GM19324 (cell line): ENCODE measurements at regions not wholly inside any gene's neighbourhood (a gene's known extent, or its start where the extent isn't known, plus 50 kb on each side); places are given as distances from the start of the nearest gene placed in this dataset.
"Not testable (repeated sequence)": the region's sequence is repeated elsewhere in the genome, so short reads cannot be mapped to it uniquely, and the experiment has no call there.

Source experiments
- ATAC-seq: cut with Tn5 transposase; IDR thresholded peaks from one replicate; pipeline ENCODE4 v1.9.1; 2021; ENCODE audit warnings: mild to moderate bottlenecking, moderate library complexity; ENCODE audit not compliant: unreplicated experiment, low FRiP score

GRCh38 chr5:54885636-54886035, 99.8 kb downstream of the ESM1 start:
- ATAC-seq, result no peak

- no peak for ATAC-seq
Measured at GRCh38 chr5:54884195-54884536, 101.2 kb downstream of the ESM1 start.

- ATAC-seq, result no peak
Measured at GRCh38 chr5:54883374-54884194, 101.8 kb downstream of the ESM1 start.

- ATAC-seq, result no peak
Measured at GRCh38 chr5:54882841-54883240, 102.6 kb downstream of the ESM1 start.

GRCh38 chr5:54882101-54882500, 103.3 kb downstream of the ESM1 start:
- no peak for ATAC-seq

GRCh38 chr5:54881286-54882005, 103.9 kb downstream of the ESM1 start:
- no peak for ATAC-seq

GRCh38 chr5:54876976-54877375, 108.4 kb downstream of the ESM1 start:
- ATAC-seq, result no peak

- ATAC-seq, result no peak
Measured at GRCh38 chr5:54876556-54876955, 108.8 kb downstream of the ESM1 start.

GRCh38 chr5:54874337-54875021, 110.9 kb downstream of the ESM1 start:
- ATAC-seq, result no peak

GRCh38 chr5:54873691-54874090, 111.7 kb downstream of the ESM1 start:
- ATAC-seq, result no peak

- ATAC-seq, result no peak
Measured at GRCh38 chr5:54872810-54873209, 112.6 kb downstream of the ESM1 start.

- ATAC-seq, result no peak
Measured at GRCh38 chr5:54870271-54870670, 115.1 kb downstream of the ESM1 start.

GRCh38 chr5:54869691-54870090, 115.7 kb downstream of the ESM1 start:
- no peak for ATAC-seq

GRCh38 chr5:54868511-54869483, 116.6 kb downstream of the ESM1 start:
- no peak for ATAC-seq

GRCh38 chr5:54867310-54867944, 118.0 kb downstream of the ESM1 start:
- no peak for ATAC-seq

GRCh38 chr5:54864911-54865515, 120.4 kb downstream of the ESM1 start:
- not testable (repeated sequence) for ATAC-seq

- ATAC-seq, result no peak
Measured at GRCh38 chr5:54862036-54862435, 123.4 kb downstream of the ESM1 start.

GRCh38 chr5:54861212-54861894, 124.0 kb downstream of the ESM1 start:
- ATAC-seq, result no peak

GRCh38 chr5:54860321-54860720, 125.1 kb downstream of the ESM1 start:
- ATAC-seq, result no peak
